SKM-1 treated with dmso at 0.1 percent for 144 hours (cell line): ENCODE measurements at regions not wholly inside any gene's neighbourhood (a gene's known extent, or its start where the extent isn't known, plus 50 kb on each side); places are given as distances from the start of the nearest gene placed in this dataset.
A peak's percentile ranks its signal among the peaks of the same experiment; 100 is the strongest.
"Not testable (repeated sequence)": the region's sequence is repeated elsewhere in the genome, so short reads cannot be mapped to it uniquely, and the experiment has no call there.

Experiments
- DNase-seq: peaks from one replicate; lab custom pipeline; 2025; ENCODE audit not compliant: unreplicated experiment; lab: John Stamatoyannopoulos, UW

DNA sequence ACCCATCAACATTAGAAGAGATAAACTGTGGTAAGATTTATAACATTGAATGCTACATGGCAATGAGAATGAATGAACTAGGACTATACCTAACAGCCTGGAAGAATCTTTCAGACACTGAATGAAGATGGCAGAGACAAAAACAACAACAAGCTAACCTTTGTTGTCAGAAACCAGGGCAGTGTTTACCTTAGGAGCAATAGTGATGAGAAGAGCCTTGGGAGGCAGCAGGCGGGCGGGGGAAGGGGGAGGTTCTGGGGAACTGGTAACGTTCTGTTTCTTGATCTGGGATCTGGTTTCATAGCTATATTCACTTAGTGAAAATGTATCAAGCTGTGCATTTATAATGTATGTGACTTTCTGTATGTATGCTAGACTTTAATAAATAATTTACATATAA, 139.0 kb upstream of the TNRC6C start:
- no peak for DNase-seq

DNA sequence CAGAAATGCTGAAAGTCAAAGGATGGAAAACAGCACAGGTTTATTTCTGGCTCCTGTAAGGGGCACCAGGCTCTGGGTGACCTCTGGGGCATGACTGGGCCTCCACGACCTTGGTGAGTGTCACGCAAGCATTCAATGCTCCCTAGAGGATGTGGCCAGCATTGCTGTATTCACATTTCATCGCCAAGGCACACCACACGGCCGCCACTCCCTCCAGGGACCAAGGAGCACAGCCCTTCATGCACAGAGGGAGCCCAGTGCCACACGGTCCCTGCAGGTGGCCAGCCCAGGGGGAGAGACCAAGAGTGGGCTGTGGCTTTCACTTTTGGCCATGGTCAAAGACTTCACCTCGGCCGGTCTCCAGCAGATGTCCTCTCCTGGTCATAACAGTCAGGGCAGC, 137.4 kb upstream of the TNRC6C start:
- DNase-seq = no peak

- DNase-seq = no peak
Measured at GRCh38 chr17:77822302-77823030, 136.0 kb upstream of the TNRC6C start.

GRCh38 chr17:77824102-77824779, 134.3 kb upstream of the TNRC6C start:
- DNase-seq = no peak

DNA sequence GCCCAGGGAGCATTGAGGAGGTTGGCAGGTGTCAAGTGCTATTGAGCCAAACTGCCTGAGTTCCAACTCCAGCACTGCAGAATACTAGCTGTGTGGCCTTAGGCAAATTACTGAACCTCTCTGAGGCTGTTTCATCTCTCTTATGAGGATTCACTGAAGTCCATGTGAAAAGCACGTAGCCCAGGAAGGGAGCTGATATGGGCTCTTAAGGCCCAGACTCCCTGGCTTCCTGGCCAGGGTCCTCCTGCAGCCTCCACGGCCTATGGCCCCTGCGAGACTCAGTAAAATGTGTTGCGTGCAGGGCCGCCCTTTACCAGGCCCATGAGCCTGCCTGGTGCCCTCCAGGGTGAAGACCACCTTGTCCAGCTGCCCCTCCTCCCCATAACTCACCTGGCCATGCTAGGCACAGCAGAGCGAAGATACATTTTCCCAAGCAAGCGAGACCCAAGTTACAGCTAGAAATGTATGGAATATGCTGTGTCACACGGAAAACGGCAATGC, 133.7 kb upstream of the TNRC6C start:
- DNase-seq = no peak

DNA sequence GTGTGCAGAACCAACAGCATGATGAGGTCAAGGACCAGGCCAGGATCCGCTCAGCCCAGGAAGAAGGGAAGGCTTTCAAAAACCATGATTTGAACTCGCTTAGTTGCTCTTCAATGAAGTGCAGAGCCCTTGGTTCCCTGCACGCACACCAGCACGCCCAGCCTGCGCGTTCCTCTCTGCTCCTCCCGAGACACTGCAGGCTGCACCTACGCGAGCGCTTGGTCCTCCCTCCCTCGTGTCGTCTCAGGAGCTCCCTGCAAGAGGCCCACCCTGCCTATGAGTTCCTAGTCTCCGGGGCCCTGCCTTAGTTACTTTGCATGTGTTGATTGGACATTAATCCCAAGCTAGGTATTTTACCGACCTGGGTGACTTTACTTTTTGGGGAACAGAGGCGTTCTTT, 132.9 kb upstream of the TNRC6C start:
- no peak for DNase-seq

GRCh38 chr17:77826132-77826873, 132.2 kb upstream of the TNRC6C start:
- no peak for DNase-seq

- no peak for DNase-seq
Measured at GRCh38 chr17:77827039-77827438, 131.5 kb upstream of the TNRC6C start.

DNA sequence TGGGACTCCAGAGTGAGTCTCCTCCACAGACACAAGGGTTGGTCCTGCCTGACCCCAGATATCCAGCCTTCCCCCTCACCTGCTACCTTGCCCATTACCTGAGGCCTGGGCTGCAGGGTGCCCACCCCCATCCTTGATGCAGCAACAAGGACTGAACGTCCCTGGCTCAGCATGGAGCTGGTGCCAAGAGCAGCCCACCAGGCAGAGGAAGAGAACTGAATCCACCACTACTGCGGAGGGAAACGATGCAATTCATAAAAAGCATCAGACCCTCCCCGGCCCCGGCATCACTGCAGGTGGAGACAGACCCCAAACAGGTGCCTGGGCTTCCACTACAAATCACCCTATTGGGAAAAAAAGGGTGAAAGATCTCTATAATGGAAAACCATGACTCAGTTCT, 131.0 kb upstream of the TNRC6C start:
- DNase-seq = no peak

GRCh38 chr17:77828749-77829539, 129.6 kb upstream of the TNRC6C start:
- no peak for DNase-seq

- no peak for DNase-seq
Measured at GRCh38 chr17:77829843-77830799, 128.4 kb upstream of the TNRC6C start.

DNA sequence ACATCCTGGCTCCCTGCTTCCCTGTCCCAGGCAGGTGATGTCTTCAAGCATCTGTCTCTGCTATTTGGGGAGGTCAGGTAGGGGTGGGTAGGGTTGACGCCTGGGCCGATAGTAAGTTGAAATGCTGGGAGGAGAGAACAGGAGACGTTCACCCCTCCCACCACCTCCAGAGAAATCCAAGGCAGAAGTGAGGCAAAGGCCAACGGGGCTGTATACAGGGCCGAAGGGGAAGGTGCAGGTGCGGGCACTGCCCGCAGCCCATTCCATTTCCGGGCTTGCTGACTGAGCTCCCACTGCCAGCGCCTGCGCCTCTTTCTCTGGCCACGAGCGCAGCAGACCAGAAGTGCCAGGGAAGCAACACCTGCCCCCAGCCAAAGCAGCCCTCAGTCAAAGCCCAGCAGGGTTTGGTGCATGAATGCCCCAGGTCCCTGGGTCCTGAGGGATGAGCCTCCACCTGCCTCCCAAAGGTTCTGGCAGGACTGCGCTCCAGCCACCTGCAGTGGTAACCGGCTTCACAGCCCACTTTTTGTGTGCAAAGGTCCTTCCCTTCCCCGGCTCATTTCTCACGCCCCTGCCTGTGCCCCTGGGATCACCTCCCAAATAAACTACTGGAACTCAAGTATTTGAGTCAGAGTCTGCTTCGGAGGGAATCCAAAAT, 127.6 kb upstream of the TNRC6C start:
- DNase-seq = no peak

DNA sequence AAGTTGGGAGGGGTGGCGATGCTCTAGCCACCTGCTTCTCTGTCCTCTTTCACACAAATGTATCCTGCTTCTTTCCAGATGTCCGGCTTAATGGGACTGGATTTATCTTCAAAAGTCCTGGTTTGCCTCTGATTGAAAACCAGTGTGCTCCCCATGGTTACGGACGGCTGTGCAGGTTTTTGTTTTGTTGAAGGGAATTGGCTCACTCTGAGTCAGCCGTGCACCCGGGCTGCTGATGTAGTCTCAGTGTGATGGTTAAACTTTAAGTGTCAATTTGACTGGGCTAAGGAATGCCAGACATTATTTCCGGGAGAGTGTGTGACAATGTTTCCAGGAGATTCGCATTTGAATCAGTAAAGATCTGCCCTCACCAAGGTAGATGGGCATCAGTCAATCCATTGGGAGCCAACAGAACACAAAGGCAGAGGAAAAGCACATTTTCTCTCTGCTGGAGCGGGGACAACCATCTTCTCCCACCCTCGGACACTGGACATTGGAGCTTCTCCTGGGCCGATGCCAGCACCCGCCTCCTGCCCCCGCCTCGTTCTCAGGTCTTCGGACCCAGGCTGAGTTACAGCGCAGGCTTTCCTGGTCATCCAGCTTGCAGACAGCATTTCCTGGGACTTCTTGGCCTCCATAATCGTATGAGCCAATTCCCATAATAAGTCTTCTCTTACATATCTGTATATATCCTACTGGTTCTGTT, 126.9 kb upstream of the TNRC6C start:
- DNase-seq = no peak

GRCh38 chr17:77832180-77832560, 126.3 kb upstream of the TNRC6C start:
- no peak for DNase-seq

GRCh38 chr17:77833769-77834168, 124.7 kb upstream of the TNRC6C start:
- DNase-seq = no peak

GRCh38 chr17:77834170-77835115, 124.1 kb upstream of the TNRC6C start:
- peak; percentile 30 for DNase-seq

- DNase-seq = no peak
Measured at GRCh38 chr17:77836557-77837041, 121.9 kb upstream of the TNRC6C start.

DNA sequence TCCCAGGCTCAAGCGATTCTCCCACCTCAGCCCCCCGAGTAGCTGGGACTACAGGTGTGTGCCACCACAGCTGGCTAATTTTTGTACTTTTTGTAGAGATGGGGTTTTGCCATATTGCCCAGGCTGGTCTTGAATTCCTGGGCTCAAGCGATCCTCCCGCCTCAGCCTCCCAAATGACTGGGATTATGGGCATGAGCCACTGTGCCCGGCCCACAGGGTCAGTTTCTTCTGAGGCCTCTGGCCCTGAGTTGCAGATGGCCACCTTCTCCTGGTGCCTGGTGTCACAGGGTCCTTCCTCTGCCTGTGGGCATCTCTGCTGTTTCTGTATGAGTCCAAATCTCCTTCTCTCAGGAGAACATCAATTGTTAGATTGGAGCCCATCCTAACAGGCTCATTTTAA, 121.4 kb upstream of the TNRC6C start:
- not testable (repeated sequence) for DNase-seq
